SKM-1 (cell line): ENCODE measurements at regions not wholly inside any gene's neighbourhood (a gene's known extent, or its start where the extent isn't known, plus 50 kb on each side); places are given as distances from the start of the nearest gene placed in this dataset.
"Not testable (repeated sequence)": the region's sequence is repeated elsewhere in the genome, so short reads cannot be mapped to it uniquely, and the experiment has no call there.

Experiments
- DNase-seq: peaks from one replicate; lab custom pipeline; 2025; ENCODE audit not compliant: unreplicated experiment; lab: John Stamatoyannopoulos, UW

DNA sequence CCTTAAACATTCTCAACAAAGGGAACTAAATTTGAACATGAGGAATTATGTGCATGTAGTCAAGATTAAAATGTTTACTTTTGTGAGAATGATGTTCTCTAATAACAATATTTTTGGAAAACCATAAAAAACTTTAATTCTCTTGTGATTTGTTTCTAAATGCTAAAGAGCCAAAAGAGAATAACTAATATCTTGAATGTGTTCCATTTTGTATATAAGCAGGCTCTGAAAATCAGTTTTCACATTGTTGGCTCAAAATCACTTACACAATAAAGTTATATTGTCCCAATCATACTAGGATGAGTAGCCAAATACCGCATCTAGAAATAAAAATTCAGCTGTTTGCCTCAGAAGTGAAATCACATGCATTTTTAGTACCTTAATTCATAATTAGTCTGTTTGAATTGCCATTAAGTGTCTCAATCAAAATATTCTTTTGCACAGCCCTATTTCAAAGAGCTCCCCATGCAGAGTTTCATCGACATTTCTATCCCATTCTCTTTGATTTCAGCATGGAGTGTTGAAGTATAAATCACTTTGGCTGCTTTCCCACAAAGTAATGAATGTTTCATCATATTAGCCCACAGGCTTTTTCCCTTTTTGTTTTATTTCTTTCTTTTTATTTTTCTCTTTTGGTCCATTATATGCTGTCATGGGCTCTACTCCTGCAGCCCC, 420.3 kb upstream of the POM121L12 start:
- DNase-seq: no peak

DNA sequence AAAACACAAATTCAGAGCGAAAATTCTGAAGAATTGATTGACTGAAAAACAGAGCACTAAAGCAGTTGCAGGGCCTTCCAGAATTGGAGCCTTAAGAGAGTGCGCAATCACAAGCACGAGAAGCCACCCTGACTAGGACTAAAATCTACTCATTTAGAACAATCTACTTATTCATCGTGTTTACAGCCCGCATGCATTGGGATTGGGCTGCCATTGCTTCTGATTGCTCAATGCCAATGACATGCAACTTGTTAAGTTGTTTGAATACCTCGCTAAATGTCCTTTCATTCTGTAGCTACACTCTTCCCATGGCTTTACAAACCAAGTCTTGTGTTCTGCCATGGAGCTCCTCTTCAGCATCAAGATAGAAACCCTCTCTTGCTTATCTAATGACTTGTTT, 425.9 kb upstream of the POM121L12 start:
- no peak for DNase-seq

DNA sequence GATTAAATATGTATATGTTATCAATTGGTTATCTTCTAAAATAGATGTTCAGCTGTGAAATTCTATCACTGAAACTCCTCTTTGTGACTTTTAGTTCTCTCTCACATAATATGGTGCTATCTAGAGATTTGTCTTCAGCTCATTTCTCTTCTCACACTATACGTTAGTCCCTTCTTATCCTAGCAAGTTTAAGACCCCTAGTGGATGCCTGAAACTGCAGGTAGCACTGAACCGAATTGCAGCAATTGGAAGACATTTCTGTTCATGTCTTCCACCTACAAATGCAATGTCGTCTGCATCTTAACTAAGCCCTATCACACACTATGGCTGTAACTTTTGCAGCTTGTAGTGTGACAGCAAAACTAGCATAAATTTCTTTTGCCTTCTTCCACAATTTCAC, 442.7 kb upstream of the POM121L12 start:
- DNase-seq: no peak

DNA sequence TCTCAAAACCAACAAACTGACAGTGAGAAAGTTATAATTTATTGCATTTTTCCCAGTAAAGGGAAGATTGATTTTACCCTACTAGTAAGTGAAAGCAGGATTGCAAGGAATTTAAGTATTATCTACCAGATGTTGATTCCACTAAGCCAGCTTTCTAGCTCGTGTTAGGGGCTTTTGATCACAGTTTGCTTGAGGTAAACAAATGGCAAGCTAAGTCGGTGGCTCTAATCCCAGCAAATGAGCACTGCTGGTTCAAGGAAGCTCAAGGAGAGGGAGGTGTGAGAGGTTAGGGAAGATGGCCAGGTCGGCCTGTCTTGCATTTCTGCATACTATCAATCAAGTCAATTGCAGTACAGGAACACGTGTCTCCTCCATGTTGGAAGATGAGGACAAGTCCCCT, 448.7 kb upstream of the POM121L12 start:
- DNase-seq: no peak

DNA sequence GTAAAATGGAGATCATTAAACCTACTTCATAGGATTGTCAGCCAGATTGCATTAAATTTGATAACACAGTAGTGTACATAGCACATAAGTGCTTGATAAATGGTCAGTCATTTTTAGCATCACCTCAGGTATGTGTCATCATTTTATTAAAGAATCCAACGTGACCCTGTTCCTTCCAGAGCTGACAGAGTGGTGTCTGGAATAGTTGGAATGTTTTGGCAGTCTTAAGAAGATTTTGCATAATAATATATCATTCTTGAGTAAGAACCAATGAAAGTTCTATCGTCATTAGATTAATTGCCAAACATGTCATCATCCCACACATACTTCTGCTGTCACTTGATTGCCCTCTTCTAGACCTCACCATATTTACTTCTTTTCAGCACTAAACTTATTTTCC, 451.4 kb upstream of the POM121L12 start:
- no peak for DNase-seq

DNA sequence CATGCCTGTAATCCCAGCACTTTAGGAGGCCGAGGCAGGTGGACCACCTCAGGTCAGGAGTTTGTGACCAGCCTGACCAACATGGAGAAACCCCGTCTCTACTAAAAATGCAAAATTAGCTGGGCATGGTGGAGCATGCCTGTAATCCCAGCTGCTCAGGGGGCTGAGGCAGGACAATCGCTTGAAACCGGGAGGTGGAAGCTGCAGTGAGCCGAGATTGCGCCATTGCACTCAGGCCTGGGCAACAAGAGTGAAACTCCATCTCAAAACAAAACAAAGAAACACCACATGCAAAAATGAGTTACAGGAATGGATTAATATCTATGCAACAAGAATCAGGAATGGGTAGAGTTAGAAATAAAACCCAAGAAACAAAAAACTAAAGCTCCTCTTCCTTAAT, 462.3 kb upstream of the POM121L12 start:
- DNase-seq: not testable (repeated sequence)

DNA sequence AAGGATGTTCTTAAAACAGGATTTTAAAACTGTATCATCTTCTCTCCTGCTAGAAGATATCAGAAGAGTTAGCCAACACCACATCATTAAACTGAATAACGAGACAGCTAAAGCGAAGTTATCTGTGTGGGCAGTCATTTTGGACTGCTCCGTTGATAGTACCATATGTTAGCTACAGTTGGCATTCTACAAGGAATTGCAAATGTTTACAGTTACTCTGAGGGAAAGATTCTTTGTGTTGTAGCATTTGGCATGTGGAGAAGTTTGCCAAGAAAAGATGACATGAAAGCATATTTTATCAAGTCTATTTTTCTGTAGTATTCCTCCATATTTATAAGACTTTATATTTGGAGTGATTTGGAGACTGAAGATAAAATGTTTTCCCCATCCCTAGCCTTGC, 464.4 kb upstream of the POM121L12 start:
- DNase-seq: no peak

DNA sequence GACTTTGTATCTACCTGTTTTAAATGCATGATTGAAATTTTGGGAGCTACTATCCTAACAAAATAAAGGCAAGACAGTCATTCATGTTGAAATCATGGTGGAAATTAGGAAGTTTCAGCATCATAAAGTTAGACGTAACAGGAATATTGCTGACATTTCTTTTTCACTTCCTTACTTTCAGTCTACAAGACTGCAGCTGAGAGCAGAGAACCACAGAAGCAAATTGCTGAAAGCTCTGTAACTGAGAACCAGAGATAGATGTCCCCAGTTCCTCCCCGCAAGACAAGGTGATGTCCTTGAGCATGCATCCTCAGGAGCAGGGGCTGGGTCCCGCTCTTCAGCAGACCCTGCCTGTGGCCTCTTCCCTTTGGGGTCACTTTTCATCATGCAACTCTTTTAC, 466.3 kb upstream of the POM121L12 start:
- no peak for DNase-seq

DNA sequence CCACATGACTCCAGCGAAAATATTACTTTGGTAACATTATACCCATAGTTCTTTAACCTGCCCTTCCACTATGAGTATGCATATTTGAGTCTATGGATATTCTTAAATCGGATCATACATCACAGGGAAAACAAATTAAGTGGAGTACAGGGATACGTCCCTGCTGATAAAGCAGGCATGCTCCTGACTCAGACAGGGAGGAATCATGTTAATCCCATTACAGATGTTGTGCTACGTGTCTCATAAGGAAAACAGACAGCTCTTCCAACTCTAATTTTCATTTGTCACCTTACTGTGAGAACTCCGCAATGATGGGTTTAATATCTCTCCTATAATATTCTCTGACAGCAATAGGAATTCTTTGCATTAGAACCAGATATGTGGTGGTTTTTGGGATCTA, 469.5 kb upstream of the POM121L12 start:
- no peak for DNase-seq

DNA sequence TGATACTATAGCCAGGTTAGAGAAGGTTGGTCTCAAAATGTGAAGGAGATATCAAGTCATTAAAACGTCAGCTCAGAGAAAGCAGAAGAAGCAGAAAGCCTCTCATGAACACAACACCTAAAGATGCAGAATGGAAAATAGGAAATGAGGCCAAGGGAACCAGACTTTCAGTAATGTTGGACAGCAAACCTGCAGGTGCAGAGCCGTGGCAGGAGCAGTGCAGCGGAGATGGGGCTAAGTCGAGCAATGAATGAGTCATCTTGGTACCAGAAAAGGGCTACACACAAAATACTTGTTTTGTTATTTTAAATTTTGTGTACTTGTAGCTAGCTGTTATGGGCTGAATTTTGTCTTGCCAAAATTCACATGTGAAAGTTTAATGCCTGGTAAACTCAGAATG, 479.6 kb upstream of the POM121L12 start:
- DNase-seq: no peak

DNA sequence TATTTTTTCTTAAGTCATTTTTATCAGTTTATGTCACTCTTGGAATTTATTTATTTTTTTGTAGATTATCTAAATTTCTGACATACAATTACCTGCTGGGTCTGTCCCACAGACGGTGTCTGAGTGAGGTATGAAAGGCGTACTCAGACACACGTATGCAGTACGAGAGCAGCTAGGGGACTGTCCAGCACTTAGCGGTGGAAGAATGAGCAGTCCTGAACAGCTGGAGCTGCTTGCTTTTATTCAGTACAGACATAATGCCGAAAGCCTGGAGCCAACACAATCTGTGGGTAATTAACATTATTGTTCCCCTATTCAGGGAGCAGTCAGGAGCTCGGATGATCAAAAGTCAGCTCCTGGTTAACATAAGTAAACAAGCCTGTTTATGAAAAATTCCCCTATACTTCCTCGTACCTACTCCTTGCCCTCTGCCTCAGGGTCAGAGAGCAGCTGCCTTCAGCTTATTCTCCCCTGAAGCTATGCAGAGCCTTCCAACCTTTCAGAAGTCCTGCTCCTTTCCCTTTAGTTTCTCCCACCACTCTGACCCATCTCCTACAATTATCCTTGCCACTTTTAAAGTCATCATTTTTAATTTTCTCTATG, 488.0 kb upstream of the POM121L12 start:
- DNase-seq: no peak

DNA sequence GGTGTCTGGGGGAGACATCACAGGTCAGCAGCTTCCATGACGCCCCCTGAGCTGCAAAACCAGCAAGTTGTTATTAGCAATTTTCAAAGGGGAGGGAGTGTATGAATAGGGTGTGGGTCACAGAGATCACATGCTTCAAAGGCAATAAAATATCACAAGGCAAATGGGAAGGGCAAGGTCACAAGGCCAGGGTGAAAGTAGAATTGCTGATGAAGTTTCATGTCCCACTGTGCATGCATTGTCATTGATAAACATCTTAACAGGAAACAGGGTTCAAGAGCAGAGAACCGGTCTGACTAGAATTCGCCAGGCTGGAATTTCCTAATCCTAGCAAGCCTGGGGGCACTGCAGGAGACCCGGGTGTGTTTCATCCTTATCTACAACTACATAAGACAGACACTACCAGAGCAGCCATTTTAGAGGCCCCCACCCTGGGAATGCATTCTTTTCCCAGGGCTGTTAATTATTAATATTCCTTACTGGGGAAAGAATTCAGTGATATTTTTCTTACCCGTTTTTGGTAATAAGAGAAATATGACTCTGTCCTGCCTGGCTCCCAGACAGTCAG, 494.2 kb upstream of the POM121L12 start:
- not testable (repeated sequence) for DNase-seq

DNA sequence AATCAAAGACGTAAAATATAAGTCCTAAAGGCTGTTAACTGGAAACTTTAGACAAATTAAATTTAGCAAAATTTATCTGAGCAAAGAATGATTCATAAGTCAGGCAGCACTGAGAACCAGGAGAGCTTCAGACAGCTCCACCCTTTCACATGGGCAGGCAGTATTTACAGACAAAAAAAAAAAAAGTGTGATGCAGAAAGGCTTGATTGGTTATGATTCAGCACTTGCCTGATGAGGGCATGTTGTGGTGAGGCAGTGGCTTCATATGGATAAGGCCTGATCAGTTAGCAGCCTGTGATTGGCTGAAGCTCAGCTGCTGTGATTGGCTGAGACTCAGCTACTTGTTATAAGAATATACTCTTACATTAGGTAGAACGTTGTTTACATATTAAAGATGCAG, 495.4 kb upstream of the POM121L12 start:
- no peak for DNase-seq

DNA sequence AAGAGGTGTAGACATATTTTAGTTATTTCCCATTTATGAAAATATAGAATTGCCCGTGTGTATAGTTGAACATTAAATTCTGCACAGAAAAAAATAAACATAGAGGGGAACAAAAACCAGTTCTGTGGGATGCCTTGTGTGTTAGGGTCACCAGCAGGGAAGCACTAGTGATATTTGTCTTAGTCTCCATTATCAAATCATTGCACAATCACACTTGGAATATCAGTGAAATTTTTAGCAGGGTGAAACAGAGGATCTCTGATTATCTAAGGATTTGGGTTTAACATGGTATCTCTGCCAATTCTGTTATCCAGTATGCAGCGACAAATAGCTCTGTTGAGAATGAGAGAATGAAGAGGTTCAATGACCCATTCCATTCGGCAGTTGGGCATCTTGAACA, 496.0 kb upstream of the POM121L12 start:
- DNase-seq: no peak

DNA sequence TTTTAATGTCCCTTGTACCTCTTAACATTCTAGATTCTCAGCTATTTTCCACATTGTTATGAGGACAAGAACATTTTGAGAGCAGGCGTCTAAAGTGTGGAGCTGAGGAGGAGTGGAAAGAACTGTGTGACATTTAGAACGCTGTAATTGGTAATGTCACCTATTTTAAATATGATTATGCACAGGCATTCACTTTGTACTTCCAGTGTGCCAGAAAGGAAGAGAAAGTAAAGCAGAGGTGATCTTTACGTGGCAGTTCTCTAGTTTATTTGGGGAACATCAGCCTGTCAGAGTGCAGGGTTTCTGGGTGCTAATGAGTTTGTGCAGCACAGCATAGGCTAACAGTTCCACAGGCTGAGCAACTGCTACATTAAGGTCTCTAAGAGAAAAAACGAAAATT, 498.4 kb upstream of the POM121L12 start:
- DNase-seq: no peak

DNA sequence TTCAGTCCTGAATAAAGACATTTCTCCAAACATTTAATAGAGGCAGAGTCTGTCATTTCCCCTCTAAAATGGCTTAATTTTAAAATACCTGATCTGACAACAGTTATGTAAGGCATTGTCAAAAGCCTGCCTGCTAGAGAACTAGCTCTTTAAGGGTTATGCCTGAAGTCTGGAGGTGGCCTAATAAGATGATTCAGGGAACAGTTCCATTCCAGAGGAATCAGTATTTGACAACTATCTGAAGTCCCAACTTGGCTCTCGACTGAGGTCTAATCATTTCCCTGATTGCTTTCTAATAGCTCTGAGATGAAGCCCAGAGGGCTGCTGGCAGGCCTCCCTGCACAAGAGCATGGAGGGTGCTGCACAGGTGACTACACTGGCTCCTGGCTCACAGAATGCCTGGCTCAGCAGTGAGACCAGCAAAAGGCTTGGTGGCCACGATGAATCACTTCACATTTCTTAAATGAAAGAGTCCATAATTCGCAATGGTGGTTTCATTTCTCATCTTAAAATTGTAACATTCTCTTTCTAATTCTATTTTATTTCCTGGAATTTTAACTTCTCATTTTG, 509.6 kb upstream of the POM121L12 start:
- DNase-seq: no peak

DNA sequence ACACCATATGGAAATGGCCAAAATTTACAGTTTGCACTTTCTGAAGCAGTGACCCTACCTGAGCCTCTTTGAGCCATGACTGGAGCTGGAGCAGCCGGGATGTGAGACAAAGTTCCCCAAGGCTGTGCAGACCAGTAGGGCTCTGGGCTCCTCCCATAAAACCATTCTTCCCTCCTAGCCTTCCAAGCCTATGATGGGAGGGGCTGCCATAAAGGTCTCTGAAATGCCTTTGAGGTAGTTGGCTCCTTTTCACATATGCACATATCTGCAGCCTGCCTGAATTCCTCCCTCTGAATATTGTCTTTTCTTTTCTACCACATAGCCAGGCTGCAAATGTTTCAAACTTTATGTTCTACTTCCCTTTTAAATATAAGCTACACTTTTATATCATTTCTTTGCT, 516.6 kb upstream of the POM121L12 start:
- DNase-seq: no peak

DNA sequence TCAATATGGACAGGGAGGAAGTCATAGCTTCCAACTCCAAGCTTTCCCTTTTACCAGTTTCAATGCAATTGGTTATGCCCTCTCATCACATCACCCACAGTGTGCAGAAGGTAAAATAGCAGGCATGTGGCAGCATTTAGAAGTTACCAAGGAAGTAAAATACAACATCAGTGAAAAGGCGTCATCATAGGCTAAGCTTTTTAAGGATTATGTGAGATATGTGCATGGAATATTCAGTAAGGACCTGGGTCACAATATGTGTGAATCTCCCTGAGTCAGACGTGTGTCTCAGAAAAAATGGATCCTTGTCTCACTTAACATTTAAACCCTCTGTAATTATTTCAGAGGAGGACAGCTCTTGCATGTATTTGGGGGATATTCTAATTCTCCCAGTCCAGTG, 522.8 kb upstream of the POM121L12 start:
- DNase-seq: no peak

DNA sequence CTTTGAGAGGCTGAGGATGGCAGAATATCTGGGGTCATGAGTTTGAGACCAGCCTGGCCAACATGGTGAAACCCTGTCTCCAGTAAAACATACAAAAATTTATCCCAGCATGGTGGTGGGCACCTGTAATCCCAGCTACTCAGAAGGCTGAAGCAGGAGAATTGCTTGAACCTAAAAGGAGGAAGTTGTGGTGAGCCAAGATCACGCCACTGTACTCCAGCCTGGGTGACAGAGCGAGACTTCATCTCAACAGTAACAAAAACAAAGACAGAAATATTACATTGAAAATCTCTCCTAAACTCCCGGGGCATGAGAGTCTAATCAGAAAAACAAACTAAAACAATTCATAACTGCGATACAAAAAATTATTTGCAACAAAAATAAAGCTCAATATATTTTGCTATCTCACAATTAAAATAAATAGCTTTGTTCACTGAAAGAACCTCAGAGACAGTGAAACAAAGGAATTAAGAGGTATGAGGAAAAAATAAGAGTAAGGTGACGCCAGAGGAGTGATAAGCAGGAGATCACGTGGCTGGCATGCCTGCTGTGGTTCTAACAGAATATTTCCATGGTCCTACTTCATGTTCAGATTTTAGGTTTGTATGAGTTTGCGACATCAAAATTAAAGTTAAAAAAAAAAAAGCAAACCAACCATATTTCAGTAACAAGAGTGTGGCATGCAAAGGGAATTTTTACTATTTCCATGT, 527.7 kb upstream of the POM121L12 start:
- DNase-seq: peak; percentile 12

DNA sequence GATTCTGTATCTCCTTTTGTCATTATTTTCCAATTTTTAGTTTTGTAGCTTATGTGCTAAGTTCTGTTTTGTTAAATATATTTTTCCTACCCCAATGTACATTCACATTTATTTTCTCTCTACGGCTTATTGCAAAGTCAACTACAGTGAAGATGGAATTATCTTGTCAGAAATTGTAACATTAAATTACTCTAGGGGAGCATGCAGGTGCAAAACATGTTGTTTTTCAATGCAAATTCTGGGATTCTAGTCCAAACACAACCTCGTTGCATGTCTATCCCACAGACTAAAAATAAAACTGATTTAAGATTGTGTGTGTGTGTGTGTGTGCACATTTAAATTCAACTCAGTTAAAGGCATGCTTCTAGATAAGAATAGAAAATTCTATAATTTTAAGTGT, 529.1 kb upstream of the POM121L12 start:
- no peak for DNase-seq

DNA sequence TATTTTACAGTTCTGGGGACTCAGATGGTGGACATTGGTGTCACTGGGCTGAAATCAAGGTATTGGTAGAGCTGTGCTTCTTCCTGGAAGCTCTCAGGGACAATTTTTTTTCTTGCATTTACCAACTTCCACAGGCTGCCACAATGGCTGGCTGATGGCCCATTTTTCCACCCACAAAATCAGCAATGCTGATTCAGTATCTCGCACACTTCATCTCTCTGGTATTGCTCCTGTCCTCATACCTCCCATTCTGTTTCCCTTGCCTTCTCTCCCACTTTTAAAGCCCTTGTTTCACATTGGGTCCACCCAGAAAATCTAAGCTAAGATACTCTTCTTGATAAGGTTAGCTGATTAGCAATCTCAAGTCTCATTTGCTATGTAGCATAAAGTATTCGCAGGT, 530.9 kb upstream of the POM121L12 start:
- DNase-seq: no peak

DNA sequence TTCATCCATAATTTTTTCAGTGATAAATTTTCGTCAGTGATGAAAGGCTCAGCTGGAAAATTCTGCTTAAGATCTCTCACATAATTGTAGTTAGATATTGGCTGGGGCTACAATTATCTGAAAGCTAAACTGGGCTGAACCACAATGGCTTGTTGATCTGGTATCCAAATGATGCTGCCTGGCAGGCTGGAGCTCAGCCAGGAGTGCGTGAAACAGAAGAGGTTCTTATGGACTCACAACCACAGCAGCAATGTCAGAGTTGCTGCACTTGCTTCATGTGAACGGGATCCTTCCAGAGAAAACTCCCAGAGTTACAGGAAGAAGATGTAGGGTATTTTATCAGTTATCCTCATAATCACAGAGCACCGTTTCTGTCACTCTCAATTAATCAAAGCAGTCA, 533.2 kb upstream of the POM121L12 start:
- no peak for DNase-seq
